HK-2 (cell line): ENCODE measurements at regions not wholly inside any gene's neighbourhood (a gene's known extent, or its start where the extent isn't known, plus 50 kb on each side); places are given as distances from the start of the nearest gene placed in this dataset.

Experiments
- DNase-seq: peaks from one replicate; pipeline ENCODE4 v3.0.0-alpha.2; 2018; ENCODE audit not compliant: unreplicated experiment

- no peak for DNase-seq
Observed at GRCh38 chr13:111950697-111951096, 116.3 kb upstream of the SOX1 start.

GRCh38 chr13:111952032-111952431, 114.9 kb upstream of the SOX1 start:
- no peak for DNase-seq

GRCh38 chr13:111952814-111953213, 114.1 kb upstream of the SOX1 start:
- DNase-seq: no peak

- DNase-seq: no peak
Observed at GRCh38 chr13:111953546-111954178, 113.3 kb upstream of the SOX1 start.

- peak; percentile 31 for DNase-seq
Observed at GRCh38 chr13:111954661-111955411, 112.1 kb upstream of the SOX1 start.

GRCh38 chr13:111955412-111956065, 111.4 kb upstream of the SOX1 start:
- DNase-seq: no peak

- DNase-seq: no peak
Observed at GRCh38 chr13:111956261-111957151, 110.4 kb upstream of the SOX1 start.

- DNase-seq: no peak
Observed at GRCh38 chr13:111957913-111958450, 109.0 kb upstream of the SOX1 start.

GRCh38 chr13:111958612-111959395, 108.1 kb upstream of the SOX1 start:
- no peak for DNase-seq

- DNase-seq: no peak
Observed at GRCh38 chr13:111960152-111960772, 106.7 kb upstream of the SOX1 start.

- DNase-seq: no peak
Observed at GRCh38 chr13:111961236-111961635, 105.7 kb upstream of the SOX1 start.

- DNase-seq: no peak
Observed at GRCh38 chr13:111961651-111962192, 105.2 kb upstream of the SOX1 start.

GRCh38 chr13:111962431-111962891, 104.5 kb upstream of the SOX1 start:
- no peak for DNase-seq

GRCh38 chr13:111963031-111963430, 103.9 kb upstream of the SOX1 start:
- no peak for DNase-seq

GRCh38 chr13:111964411-111965035, 102.4 kb upstream of the SOX1 start:
- no peak for DNase-seq

- no peak for DNase-seq
Observed at GRCh38 chr13:111965466-111966214, 101.3 kb upstream of the SOX1 start.

GRCh38 chr13:111966933-111967332, 100.0 kb upstream of the SOX1 start:
- DNase-seq: no peak

GRCh38 chr13:111967572-111968201, 99.3 kb upstream of the SOX1 start:
- DNase-seq: no peak
